NT2/D1 (cell line): ENCODE measurements at regions not wholly inside any gene's neighbourhood (a gene's known extent, or its start where the extent isn't known, plus 50 kb on each side); places are given as distances from the start of the nearest gene placed in this dataset.
"Not testable (repeated sequence)": the region's sequence is repeated elsewhere in the genome, so short reads cannot be mapped to it uniquely, and the experiment has no call there.

Experiments used
- DNase-seq: peaks from one replicate; pipeline ENCODE4 v3.0.0-alpha.2; 2011; ENCODE audit warnings: low read depth, low spot score
- H3K27me3 ChIP-seq: 2 replicates; pipeline ENCODE4 v1.6.0; 2011; ENCODE audit warnings: mild to moderate bottlenecking; ENCODE audit not compliant: insufficient read length, insufficient read depth
- H3K36me3 ChIP-seq: 2 replicates; pipeline ENCODE4 v1.6.1; 2011; ENCODE audit warnings: mild to moderate bottlenecking, low read length, mixed read lengths; ENCODE audit not compliant: insufficient read depth, insufficient read length
- H3K4me1 ChIP-seq: 2 replicates; pipeline ENCODE4 v1.5.1; 2011; ENCODE audit not compliant: insufficient read depth, insufficient read length
- H3K4me3 ChIP-seq: 2 replicates; pipeline ENCODE4 v1.5.1; 2011; ENCODE audit warnings: low read depth; ENCODE audit not compliant: insufficient read length
- H3K9ac ChIP-seq: 2 replicates; pipeline ENCODE4 v1.6.0; 2011; ENCODE audit warnings: low read depth; ENCODE audit not compliant: insufficient read length
- H3K9me3 ChIP-seq: 2 replicates; pipeline ENCODE4 v1.5.1; 2011; ENCODE audit warnings: mild to moderate bottlenecking, low read length; ENCODE audit not compliant: insufficient read depth
- SUZ12 ChIP-seq: IDR thresholded peaks from 2 replicates; pipeline ENCODE4 v1.6.1; 2011; ENCODE audit not compliant: insufficient read length, insufficient read depth; ENCODE audit errors: extremely low read depth
- YY1 ChIP-seq: IDR thresholded peaks from 2 replicates; pipeline ENCODE4 v1.6.1; 2011; ENCODE audit not compliant: insufficient read length, insufficient read depth
- ZNF274 ChIP-seq: IDR thresholded peaks from 2 replicates; pipeline ENCODE4 v1.6.1; 2011; ENCODE audit warnings: mild to moderate bottlenecking, low read depth, low read length

DNA sequence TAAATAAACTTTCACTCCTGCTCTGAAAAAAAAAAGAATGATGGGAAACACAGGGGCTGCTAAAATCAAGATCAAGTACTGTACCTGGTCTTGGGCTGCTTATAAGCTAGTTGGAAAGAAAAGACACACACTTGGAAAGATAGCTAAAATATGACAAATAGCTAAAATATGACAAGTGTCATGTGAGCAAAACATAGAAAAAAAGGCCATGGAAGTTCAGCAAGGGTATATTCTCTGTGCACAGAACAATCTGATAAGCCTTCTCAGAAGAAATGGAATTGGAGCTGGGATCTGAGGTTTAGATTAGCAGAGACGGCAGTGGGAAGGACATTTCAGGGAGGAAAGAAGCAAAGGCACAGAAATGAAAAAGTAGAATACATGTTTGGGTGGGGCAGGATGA is 126.2 kb upstream of the PMCH start:
- Histone ChIP-seq H3K4me1 (no peaks in the 10 kb centered on the region), H3K9ac (no peak overlapping the region), H3K36me3 (no peaks in the 10 kb centered on the region), H3K4me3 (no peak overlapping the region), H3K9me3 (peaks cover 13% of the 10 kb centered on the region), H3K27me3 (no peaks in the 10 kb centered on the region)
- no peak for TF ChIP-seq YY1
- TF ChIP-seq SUZ12 = no peak
- no peak for DNase-seq

- no peak overlapping the region for H3K9ac ChIP-seq
- DNase-seq = peak; percentile 63
- peaks cover 13% of the 10 kb centered on the region for H3K9me3 ChIP-seq
- H3K36me3 ChIP-seq = no peaks in the 10 kb centered on the region
- no peaks in the 10 kb centered on the region for H3K27me3 ChIP-seq
- TF ChIP-seq ZNF274 (no peak), YY1 (no peak), SUZ12 (no peak)
- H3K4me3 ChIP-seq = no peak overlapping the region
- no peaks in the 10 kb centered on the region for H3K4me1 ChIP-seq
Observed at GRCh38 chr12:102322254-102322653, 124.6 kb upstream of the PMCH start.

GRCh38 chr12:102321305-102322082 is 123.9 kb upstream of the PMCH start:
- H3K9ac ChIP-seq = no peak overlapping the region
- H3K9me3 ChIP-seq = peaks cover 13% of the 10 kb centered on the region
- no peaks in the 10 kb centered on the region for H3K4me1 ChIP-seq
- DNase-seq = no peak
- peaks cover 3% of the 10 kb centered on the region for H3K36me3 ChIP-seq
- H3K27me3 ChIP-seq = no peaks in the 10 kb centered on the region
- TF ChIP-seq SUZ12 (no peak), ZNF274 (no peak), YY1 (no peak)
- no peak overlapping the region for H3K4me3 ChIP-seq

GRCh38 chr12:102317155-102317554 is 119.5 kb upstream of the PMCH start:
- no peak overlapping the region for H3K4me3 ChIP-seq
- TF ChIP-seq SUZ12 (no peak), YY1 (no peak), ZNF274 (no peak)
- peaks cover 13% of the 10 kb centered on the region for H3K9me3 ChIP-seq
- H3K9ac ChIP-seq = no peak overlapping the region
- H3K4me1 ChIP-seq = no peaks in the 10 kb centered on the region
- H3K27me3 ChIP-seq = no peaks in the 10 kb centered on the region
- DNase-seq = no peak
- H3K36me3 ChIP-seq = peaks cover 3% of the 10 kb centered on the region

- Histone ChIP-seq H3K9me3 (peaks cover 10% of the 10 kb centered on the region), H3K9ac (no peak overlapping the region), H3K4me3 (no peak overlapping the region), H3K36me3 (peaks cover 3% of the 10 kb centered on the region), H3K27me3 (no peaks in the 10 kb centered on the region), H3K4me1 (no peaks in the 10 kb centered on the region)
- no peak for TF ChIP-seq SUZ12
- no peak for TF ChIP-seq ZNF274
- no peak for TF ChIP-seq YY1
- no peak for DNase-seq
Observed at GRCh38 chr12:102316723-102317122, 119.1 kb upstream of the PMCH start.

- TF ChIP-seq ZNF274 (no peak), YY1 (no peak), SUZ12 (no peak)
- no peak for DNase-seq
- no peak overlapping the region for H3K9ac ChIP-seq
- H3K4me1 ChIP-seq = no peaks in the 10 kb centered on the region
- H3K4me3 ChIP-seq = no peak overlapping the region
- H3K36me3 ChIP-seq = peaks cover 3% of the 10 kb centered on the region
- H3K27me3 ChIP-seq = no peaks in the 10 kb centered on the region
- H3K9me3 ChIP-seq = no peaks in the 10 kb centered on the region
Observed at GRCh38 chr12:102314821-102315220, 117.2 kb upstream of the PMCH start.

GRCh38 chr12:102313116-102313971 is 115.7 kb upstream of the PMCH start:
- H3K4me1 ChIP-seq, H3K9me3 ChIP-seq, H3K27me3 ChIP-seq, H3K36me3 ChIP-seq, DNase-seq: not testable (repeated sequence)
- Histone ChIP-seq H3K9ac (peak overlapping the region; percentile 26), H3K4me3 (peak overlapping the region; percentile 49)
